ENCODE measurements at regions not wholly inside any gene's neighbourhood (a gene's known extent, or its start where the extent isn't known, plus 50 kb on each side); places are given as distances from the start of the nearest gene placed in this dataset.

GRCh38 chr4:144591401-144591800 lies 54.6 kb upstream of the HHIP start:
- Histone ChIP-seq H3K9me3 (no peaks in the 10 kb centered on the region), H3K27me3 (no peaks in the 10 kb centered on the region), H3K4me1 (peaks cover 0 to 7% (median 3%) of the 10 kb centered on the region in 4 donors), H3K27ac (peak overlapping the region in 2 of 4 donors; percentile 18 to 52), H3K4me3 (no peak overlapping the region), H3K36me3 (no peaks in the 10 kb centered on the region)
- 2 to 7% methylated on average over 2 of the region's 2 CpGs for WGBS, 2 donors
- DNase-seq = peak in 1 of 2 donors; percentile 59
- peak; percentile 40 to 66 for ATAC-seq (ENCODE audit: low FRiP score in 2 of 2)
- TF ChIP-seq POLR2AphosphoS5 (IDR thresholded peaks at IDR 0.05) = no peak
- no peak for TF ChIP-seq EP300 (IDR thresholded peaks at IDR 0.05)
- TF ChIP-seq, protein P1, sequence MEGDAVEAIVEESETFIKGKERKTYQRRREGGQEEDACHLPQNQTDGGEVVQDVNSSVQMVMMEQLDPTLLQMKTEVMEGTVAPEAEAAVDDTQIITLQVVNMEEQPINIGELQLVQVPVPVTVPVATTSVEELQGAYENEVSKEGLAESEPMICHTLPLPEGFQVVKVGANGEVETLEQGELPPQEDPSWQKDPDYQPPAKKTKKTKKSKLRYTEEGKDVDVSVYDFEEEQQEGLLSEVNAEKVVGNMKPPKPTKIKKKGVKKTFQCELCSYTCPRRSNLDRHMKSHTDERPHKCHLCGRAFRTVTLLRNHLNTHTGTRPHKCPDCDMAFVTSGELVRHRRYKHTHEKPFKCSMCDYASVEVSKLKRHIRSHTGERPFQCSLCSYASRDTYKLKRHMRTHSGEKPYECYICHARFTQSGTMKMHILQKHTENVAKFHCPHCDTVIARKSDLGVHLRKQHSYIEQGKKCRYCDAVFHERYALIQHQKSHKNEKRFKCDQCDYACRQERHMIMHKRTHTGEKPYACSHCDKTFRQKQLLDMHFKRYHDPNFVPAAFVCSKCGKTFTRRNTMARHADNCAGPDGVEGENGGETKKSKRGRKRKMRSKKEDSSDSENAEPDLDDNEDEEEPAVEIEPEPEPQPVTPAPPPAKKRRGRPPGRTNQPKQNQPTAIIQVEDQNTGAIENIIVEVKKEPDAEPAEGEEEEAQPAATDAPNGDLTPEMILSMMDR (IDR thresholded peaks at IDR 0.05) = no peak
- no peak for TF ChIP-seq POLR2A (IDR thresholded peaks at IDR 0.05)

- Histone ChIP-seq H3K27ac (no peak overlapping the region), H3K36me3 (no peaks in the 10 kb centered on the region), H3K4me3 (no peak overlapping the region), H3K27me3 (no peaks in the 10 kb centered on the region), H3K4me1 (peaks cover 0 to 7% (median 3%) of the 10 kb centered on the region in 4 donors), H3K9me3 (no peaks in the 10 kb centered on the region)
- whole genome bisulfite sequencing, 2 donors = 58 to 73% methylated on average over 2 of the region's 2 CpGs
- DNase-seq (no peak), ATAC-seq (ENCODE audit: low FRiP score in 2 of 2) (no peak)
- no peak for TF ChIP-seq POLR2A (IDR thresholded peaks at IDR 0.05)
- TF ChIP-seq POLR2AphosphoS5 (IDR thresholded peaks at IDR 0.05) = no peak
- TF ChIP-seq, protein P1 (IDR thresholded peaks at IDR 0.05) = no peak
- no peak for TF ChIP-seq EP300 (IDR thresholded peaks at IDR 0.05)
Observed at GRCh38 chr4:144592264-144592663, 53.7 kb upstream of the HHIP start.

DNA sequence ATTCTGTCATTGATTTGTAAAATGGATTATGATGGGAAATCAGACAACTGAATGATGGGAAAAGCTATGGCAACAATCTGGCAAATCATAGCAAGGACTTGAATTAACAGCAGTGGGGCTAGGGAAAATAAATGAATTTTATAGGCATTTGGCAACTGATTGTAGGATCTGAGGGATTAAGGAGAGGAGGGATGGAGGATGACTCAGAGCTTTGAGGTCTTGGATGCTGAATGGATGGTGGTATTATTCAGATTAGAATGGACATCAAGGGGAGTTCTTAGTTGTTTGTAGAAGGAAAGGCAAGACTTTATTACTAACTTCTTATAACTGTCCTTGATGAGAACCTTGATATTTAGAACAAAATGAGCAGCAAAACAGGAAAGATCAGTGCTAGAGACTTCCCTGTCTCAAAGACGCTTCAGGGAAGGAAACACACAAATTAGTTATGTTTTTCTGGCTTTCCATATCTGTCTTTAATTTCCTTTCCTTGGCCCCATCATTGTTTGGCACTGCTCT lies 51.4 kb upstream of the HHIP start:
- H3K27ac ChIP-seq = no peak overlapping the region
- TF ChIP-seq EP300 (IDR thresholded peaks at IDR 0.05) (no peak), POLR2A (IDR thresholded peaks at IDR 0.05) (no peak), POLR2AphosphoS5 (IDR thresholded peaks at IDR 0.05) (no peak)
- TF ChIP-seq, protein P1 (IDR thresholded peaks at IDR 0.05) = no peak
- H3K9me3 ChIP-seq = no peaks in the 10 kb centered on the region
- ATAC-seq (ENCODE audit: low FRiP score in 2 of 2) (no peak), DNase-seq (no peak)
- H3K27me3 ChIP-seq = no peaks in the 10 kb centered on the region
- no peak overlapping the region for H3K4me3 ChIP-seq
- WGBS, 2 donors = 55 to 66% methylated on average over 1 of the region's 1 CpG
- no peaks in the 10 kb centered on the region for H3K36me3 ChIP-seq
- peaks cover 0 to 7% (median 3%) of the 10 kb centered on the region in 4 donors for H3K4me1 ChIP-seq

DNA sequence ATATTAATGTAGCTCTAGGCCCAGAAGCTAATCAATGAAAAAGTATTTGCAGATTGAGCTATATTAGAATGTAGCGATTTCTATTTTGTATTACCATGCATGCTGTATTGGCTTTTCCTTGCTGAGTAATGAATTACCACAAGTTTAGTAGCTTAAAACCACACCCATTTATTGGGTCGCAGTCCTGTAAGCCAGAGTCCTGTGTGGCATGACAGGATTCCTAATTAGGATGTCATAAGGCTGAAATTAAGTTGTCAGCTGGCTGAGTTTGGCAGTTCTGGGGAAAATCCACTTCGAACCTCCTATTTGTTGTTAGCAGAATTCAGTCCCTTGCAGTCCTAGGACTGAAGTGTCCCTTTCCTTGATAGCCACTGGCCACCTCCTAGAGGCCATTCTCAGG lies 50.3 kb upstream of the HHIP start:
- WGBS, 2 donors = 94 to 100% methylated on average over 3 of the region's 3 CpGs
- no peak overlapping the region for H3K27ac ChIP-seq
- no peak for DNase-seq
- ATAC-seq (ENCODE audit: low FRiP score in 2 of 2) = no peak
- no peaks in the 10 kb centered on the region for H3K36me3 ChIP-seq
- TF ChIP-seq, protein P1 (IDR thresholded peaks at IDR 0.05) = no peak
- TF ChIP-seq EP300 (IDR thresholded peaks at IDR 0.05) = no peak
- no peak for TF ChIP-seq POLR2A (IDR thresholded peaks at IDR 0.05)
- no peak for TF ChIP-seq POLR2AphosphoS5 (IDR thresholded peaks at IDR 0.05)
- H3K9me3 ChIP-seq = no peaks in the 10 kb centered on the region
- H3K27me3 ChIP-seq = no peaks in the 10 kb centered on the region
- H3K4me1 ChIP-seq = peaks cover 0 to 7% (median 3%) of the 10 kb centered on the region in 4 donors
- H3K4me3 ChIP-seq = no peak overlapping the region

All from upper lobe of left lung (tissue), 6 donors.